Right atrium auricular region (tissue), 2 donors: ENCODE measurements at regions not wholly inside any gene's neighbourhood (a gene's known extent, or its start where the extent isn't known, plus 50 kb on each side); places are given as distances from the start of the nearest gene placed in this dataset.
A peak's percentile ranks its signal among the peaks of the same experiment; 100 is the strongest.

ENCODE experiments used
- DNase-seq: peaks from one replicate; pipeline ENCODE4 v3.0.0-alpha.2; 2019; ENCODE audit warnings: low spot score
- H3K27ac ChIP-seq, 2 donors: fragments of 200-600 bp; sonication (generic); 1 replicate in 1 of 2; 2 replicates in 1 of 2; pipeline ENCODE4 v1.5.1; 2016 to 2019
- H3K27me3 ChIP-seq, 2 donors: fragments of 200-600 bp; sonication (generic); one replicate each; pipeline versions ENCODE4 v1.5.1 to v1.6.0; 2017 to 2019
- H3K36me3 ChIP-seq: fragments of 200-600 bp; sonication (generic); one replicate; pipeline ENCODE4 v1.5.1; 2016
- H3K4me1 ChIP-seq, 2 donors: fragments of 200-600 bp; sonication (generic); one replicate each; pipeline versions ENCODE4 v1.5.1 to v1.6.0; 2017 to 2019
- H3K4me3 ChIP-seq, 2 donors: fragments of 200-600 bp; sonication (generic); 1 replicate in 1 of 2; 2 replicates in 1 of 2; pipeline ENCODE4 v1.5.1; 2017 to 2019; ENCODE audit warnings: mild to moderate bottlenecking in 1 of 2, moderate library complexity in 1 of 2
- H3K9me3 ChIP-seq, 2 donors: fragments of 200-600 bp; sonication (generic); one replicate each; pipeline ENCODE4 v1.5.1; 2019
- CTCF ChIP-seq, 2 donors: fragments of 200-600 bp; sonication (generic); IDR thresholded peaks; one replicate each; pipeline ENCODE4 v1.5.1; 2019; ENCODE audit warnings: antibody characterized with exemption in 2 of 2

GRCh38 chr4:19888587-19888986 is 363.1 kb upstream of the SLIT2 start:
- no peaks in the 10 kb centered on the region for H3K4me1 ChIP-seq
- H3K27ac ChIP-seq = no peak overlapping the region
- H3K9me3 ChIP-seq = no peaks in the 10 kb centered on the region
- no peak overlapping the region for H3K4me3 ChIP-seq
- DNase-seq = no peak
- H3K27me3 ChIP-seq = no peaks in the 10 kb centered on the region
- H3K36me3 ChIP-seq = no peaks in the 10 kb centered on the region
- TF ChIP-seq CTCF (IDR thresholded peaks at IDR 0.05) = no peak

- Histone ChIP-seq H3K4me3 (no peak overlapping the region), H3K4me1 (no peaks in the 10 kb centered on the region), H3K27ac (no peak overlapping the region), H3K9me3 (no peaks in the 10 kb centered on the region), H3K36me3 (no peaks in the 10 kb centered on the region), H3K27me3 (no peaks in the 10 kb centered on the region)
- DNase-seq = no peak
- TF ChIP-seq CTCF (IDR thresholded peaks at IDR 0.05) = no peak
These were observed 367.9 kb upstream of the SLIT2 start for GRCh38 chr4:19883841-19884240.

GRCh38 chr4:19880206-19880605 is 371.5 kb upstream of the SLIT2 start:
- Histone ChIP-seq H3K4me1 (no peaks in the 10 kb centered on the region), H3K27ac (peak overlapping the region in 1 of 2 donors; percentile 1), H3K4me3 (no peak overlapping the region), H3K36me3 (no peaks in the 10 kb centered on the region), H3K9me3 (no peaks in the 10 kb centered on the region), H3K27me3 (no peaks in the 10 kb centered on the region)
- no peak for DNase-seq
- TF ChIP-seq CTCF (IDR thresholded peaks at IDR 0.05) = no peak

- no peaks in the 10 kb centered on the region for H3K9me3 ChIP-seq
- no peak overlapping the region for H3K4me3 ChIP-seq
- no peak overlapping the region for H3K27ac ChIP-seq
- TF ChIP-seq CTCF (IDR thresholded peaks at IDR 0.05) = no peak
- no peaks in the 10 kb centered on the region for H3K27me3 ChIP-seq
- no peak for DNase-seq
- no peaks in the 10 kb centered on the region for H3K4me1 ChIP-seq
- no peaks in the 10 kb centered on the region for H3K36me3 ChIP-seq
These were observed 372.4 kb upstream of the SLIT2 start for GRCh38 chr4:19879330-19879729.

- no peak for DNase-seq
- Histone ChIP-seq H3K4me1 (no peaks in the 10 kb centered on the region), H3K36me3 (no peaks in the 10 kb centered on the region), H3K9me3 (no peaks in the 10 kb centered on the region), H3K27ac (no peak overlapping the region), H3K27me3 (no peaks in the 10 kb centered on the region), H3K4me3 (no peak overlapping the region)
- TF ChIP-seq CTCF (IDR thresholded peaks at IDR 0.05) = no peak
These were observed 393.7 kb upstream of the SLIT2 start for GRCh38 chr4:19857991-19858390.

- H3K27ac ChIP-seq = no peak overlapping the region
- DNase-seq = no peak
These were observed 394.3 kb upstream of the SLIT2 start for GRCh38 chr4:19857380-19857779.

More at GRCh38 chr4:19857380-19857779, 394.3 kb upstream of the SLIT2 start:
- no peaks in the 10 kb centered on the region for H3K36me3 ChIP-seq
- no peak for TF ChIP-seq CTCF (IDR thresholded peaks at IDR 0.05)
- no peak overlapping the region for H3K4me3 ChIP-seq
- no peaks in the 10 kb centered on the region for H3K27me3 ChIP-seq
- no peaks in the 10 kb centered on the region for H3K9me3 ChIP-seq
- no peaks in the 10 kb centered on the region for H3K4me1 ChIP-seq
